Urinary bladder (tissue), 3 donors: ENCODE measurements at regions not wholly inside any gene's neighbourhood (a gene's known extent, or its start where the extent isn't known, plus 50 kb on each side); places are given as distances from the start of the nearest gene placed in this dataset.

Experiments
- DNase-seq: peaks from one replicate; pipeline ENCODE4 v3.0.0-alpha.2; 2015; ENCODE audit errors: extremely low spot score
- H3K27ac ChIP-seq: one replicate; pipeline ENCODE4 v1.5.1; 2013; ENCODE audit warnings: low read depth, mild to moderate bottlenecking, moderate library complexity
- H3K36me3 ChIP-seq: one replicate; pipeline ENCODE4 v1.6.1; 2013; ENCODE audit warnings: mild to moderate bottlenecking, moderate library complexity; ENCODE audit not compliant: insufficient read depth
- H3K4me1 ChIP-seq: one replicate; pipeline ENCODE4 v1.6.1; 2013; ENCODE audit warnings: mild to moderate bottlenecking, moderate library complexity; ENCODE audit not compliant: insufficient read depth
- H3K4me3 ChIP-seq: one replicate; pipeline ENCODE4 v1.5.1; 2013; ENCODE audit warnings: low read depth, low read length
- WGBS: extraction: QIAGEN DNeasy Blood & Tissue Kit; methylation state at CpG from one replicate; pipeline ENCODE4 v1.1.7; 2013; 5-methylcytosine and 5-hydroxymethylcytosine counted together
- donor health status: healthy with polysubstance abuse.
- donor health status: healthy.

DNA sequence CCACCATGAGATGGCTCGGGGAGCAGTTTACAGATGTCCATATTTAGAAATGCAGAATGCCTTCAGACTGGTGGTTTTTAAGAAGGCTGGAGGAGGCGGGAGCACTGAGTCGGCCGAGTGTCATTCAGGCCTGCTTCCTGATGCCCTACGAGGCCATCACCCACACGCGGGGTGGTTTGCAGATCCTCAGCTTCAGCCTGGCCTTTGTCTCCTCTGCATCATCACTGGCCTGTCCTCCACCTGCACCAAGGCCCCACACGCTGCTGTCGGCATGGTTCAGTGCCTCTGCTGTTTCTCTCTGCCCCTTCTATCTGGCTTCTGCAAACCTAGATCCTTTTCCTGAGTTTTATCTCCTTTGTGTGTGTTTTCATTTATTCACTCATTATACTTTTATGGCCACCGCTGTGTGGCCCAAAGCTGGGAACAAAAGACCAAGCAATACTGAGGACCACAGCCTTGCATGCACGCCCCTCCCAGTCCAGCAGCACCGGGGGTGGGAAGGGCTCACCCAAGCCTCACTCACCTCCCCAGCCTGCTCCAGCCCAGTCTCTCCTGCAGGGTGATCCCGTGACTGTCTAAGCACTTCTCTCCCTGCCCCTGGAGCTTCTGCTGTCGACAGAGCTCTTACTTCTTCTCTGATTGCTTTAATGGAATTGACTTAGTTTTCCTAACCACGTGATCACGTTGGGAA lies 240.8 kb downstream of the TEX29 start:
- Histone ChIP-seq H3K27ac (no peak overlapping the region), H3K4me1 (no peaks in the 10 kb centered on the region), H3K4me3 (no peak overlapping the region), H3K36me3 (no peaks in the 10 kb centered on the region)
- 82% methylated on average over 16 of the region's 16 CpGs for WGBS
- no peak for DNase-seq

DNA sequence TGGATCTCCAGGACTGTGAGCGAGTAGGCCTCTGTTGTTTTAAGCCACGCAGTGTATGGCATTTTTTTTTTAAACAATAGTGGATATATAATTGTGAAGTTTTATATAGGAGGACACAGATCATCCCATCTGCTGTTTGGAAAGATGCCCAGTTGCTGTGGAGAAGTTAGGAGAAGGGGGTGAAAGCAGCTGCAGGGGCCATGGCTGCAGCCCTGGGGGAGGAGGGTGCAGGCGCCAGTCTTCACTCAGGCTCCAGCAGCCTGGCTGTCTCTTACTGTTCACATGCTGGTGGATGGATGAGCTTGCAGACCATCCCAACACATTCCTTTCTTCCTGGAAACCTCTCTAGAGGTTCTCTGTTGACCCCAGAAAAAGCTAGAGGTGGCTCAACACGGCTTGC lies 242.3 kb downstream of the TEX29 start:
- DNase-seq: no peak
- Histone ChIP-seq H3K36me3 (no peaks in the 10 kb centered on the region), H3K27ac (no peak overlapping the region), H3K4me3 (no peak overlapping the region), H3K4me1 (no peaks in the 10 kb centered on the region)
- whole genome bisulfite sequencing: 53% methylated on average over 4 of the region's 4 CpGs

DNA sequence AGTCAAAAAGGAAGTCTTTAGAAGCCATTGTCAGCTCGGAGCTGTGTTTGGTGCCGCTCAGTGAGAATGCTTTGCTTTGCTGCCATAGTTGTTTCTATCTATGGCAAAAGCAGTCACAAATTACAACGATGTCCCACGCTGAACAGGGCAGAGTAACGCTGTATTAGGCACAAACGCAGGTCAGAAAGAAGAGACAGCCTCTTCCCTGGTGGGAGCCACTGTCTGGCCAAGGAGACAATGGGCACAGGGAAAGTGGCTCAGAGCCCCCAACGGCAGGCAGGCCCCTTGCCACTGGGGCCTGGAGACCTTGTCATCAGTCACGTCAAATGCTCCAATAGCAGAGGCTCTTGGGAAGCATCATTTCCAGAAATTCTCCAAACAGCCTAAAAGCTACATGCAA lies 244.2 kb downstream of the TEX29 start:
- H3K4me1 ChIP-seq: no peaks in the 10 kb centered on the region
- WGBS: 65% methylated on average over 8 of the region's 8 CpGs
- DNase-seq: no peak

DNA sequence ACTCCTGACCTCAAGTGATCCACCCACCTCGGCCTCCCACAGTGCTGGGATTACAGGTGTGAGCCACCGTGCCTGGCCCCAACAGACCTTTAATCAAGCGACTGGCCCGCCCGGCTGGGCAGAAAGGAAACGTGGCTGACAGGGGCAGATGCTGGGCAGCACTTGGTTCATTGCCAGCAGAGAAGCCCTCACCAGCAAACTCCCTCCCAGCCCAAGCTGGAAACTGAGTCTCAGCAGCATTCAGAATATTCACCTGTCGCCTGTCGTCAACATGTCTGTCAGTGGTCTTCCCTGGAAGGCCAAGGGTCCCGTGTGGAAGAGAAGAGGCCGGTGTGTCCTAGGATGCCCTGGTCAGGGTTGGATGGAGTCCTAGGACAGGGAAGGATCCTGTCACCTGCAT lies 245.0 kb downstream of the TEX29 start:
- DNase-seq: no peak
- 91% methylated on average over 10 of the region's 10 CpGs for WGBS
- no peaks in the 10 kb centered on the region for H3K4me1 ChIP-seq
- no peaks in the 10 kb centered on the region for H3K36me3 ChIP-seq
- no peak overlapping the region for H3K27ac ChIP-seq
- no peak overlapping the region for H3K4me3 ChIP-seq

More for the DNA sequence above, 244.2 kb downstream of the TEX29 start:
- Histone ChIP-seq H3K4me3 (no peak overlapping the region), H3K36me3 (no peaks in the 10 kb centered on the region), H3K27ac (no peak overlapping the region)

DNA sequence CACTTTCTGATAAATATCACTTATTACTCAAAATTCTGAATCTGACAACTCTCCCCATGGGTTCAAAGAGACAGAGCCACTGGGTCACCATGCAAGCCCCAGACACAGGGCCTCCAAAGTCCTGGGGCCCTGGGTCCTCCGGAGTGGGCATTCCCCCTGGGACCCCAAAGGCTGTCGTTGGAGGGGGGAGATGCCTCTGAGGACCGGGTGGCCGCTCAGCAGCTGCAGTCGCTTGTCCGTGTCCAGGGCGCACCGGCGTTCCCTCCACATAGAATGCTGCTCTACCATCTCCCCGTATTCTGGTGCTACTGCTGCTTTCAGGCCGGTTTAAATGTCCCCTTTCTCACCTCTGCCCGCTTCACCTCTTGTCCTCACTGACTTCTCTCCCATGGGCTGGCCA lies 246.1 kb downstream of the TEX29 start:
- DNase-seq: no peak
- H3K27ac ChIP-seq: no peak overlapping the region
- H3K4me1 ChIP-seq: no peaks in the 10 kb centered on the region
- WGBS: 89% methylated on average over 12 of the region's 12 CpGs
- no peaks in the 10 kb centered on the region for H3K36me3 ChIP-seq
- H3K4me3 ChIP-seq: no peak overlapping the region

DNA sequence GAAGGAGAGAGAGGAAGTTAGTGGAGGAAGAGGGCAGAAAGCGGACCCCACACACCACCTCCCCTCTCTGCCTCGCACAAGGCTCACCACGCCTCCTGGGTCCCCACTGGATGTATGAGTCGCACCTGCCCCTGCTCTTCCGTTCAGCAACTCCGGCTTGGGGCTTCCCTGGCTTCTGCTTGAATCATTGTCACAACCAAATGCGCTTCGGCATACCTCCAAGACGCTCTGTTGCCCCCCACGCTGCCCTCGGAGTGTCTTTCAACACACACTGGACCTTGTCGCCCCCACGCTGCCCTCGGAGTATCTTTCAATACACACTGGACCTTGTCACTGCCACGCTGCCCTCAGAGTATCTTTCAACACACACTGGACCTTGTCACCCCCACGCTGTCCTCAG lies 247.2 kb downstream of the TEX29 start:
- WGBS: 92% methylated on average over 16 of the region's 16 CpGs
- DNase-seq: no peak

DNA sequence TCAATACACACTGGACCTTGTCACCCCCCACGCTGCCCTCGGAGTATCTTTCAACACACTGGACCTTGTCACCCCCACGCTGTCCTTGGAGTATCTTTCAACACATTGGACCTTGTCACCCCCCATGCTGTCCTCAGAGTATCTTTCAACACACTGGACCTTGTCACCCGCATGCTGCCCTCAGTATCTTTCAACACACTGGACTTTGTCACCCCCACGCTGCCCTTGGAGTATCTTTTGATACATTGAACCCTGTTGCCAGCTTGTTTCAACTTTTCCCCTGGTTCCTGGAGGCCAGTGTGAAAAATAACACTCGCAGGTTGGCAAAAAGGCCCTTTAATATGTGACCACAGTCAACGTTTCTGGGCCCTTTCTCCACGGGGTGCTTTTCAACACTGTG lies 247.8 kb downstream of the TEX29 start:
- DNase-seq: no peak
- H3K27ac ChIP-seq: no peak overlapping the region
- WGBS: 81% methylated on average over 8 of the region's 8 CpGs
- no peak overlapping the region for H3K4me3 ChIP-seq
- no peaks in the 10 kb centered on the region for H3K36me3 ChIP-seq
- no peaks in the 10 kb centered on the region for H3K4me1 ChIP-seq

More for the DNA sequence above, 247.2 kb downstream of the TEX29 start:
- no peaks in the 10 kb centered on the region for H3K36me3 ChIP-seq
- no peaks in the 10 kb centered on the region for H3K4me1 ChIP-seq
- H3K27ac ChIP-seq: no peak overlapping the region
- no peak overlapping the region for H3K4me3 ChIP-seq

DNA sequence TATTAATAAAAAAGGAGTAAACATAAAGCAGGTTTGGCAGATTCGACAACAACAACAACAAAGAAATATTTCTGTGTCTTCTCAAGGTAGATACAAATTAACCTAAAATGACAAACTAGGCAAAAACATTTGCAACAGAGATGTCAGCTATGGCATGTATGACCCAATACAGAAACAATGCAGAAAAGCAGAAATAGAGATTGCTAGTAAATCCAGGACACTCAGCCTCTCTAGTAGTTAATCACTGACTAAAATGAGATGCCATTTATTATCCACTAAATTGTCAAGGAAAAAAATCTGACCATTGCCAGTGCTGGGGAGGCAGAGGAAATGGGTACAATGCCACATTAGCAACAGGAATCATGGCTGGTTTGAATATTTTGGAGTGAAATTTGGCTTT lies 250.5 kb downstream of the TEX29 start:
- no peak for DNase-seq
- no peaks in the 10 kb centered on the region for H3K4me1 ChIP-seq
- no peaks in the 10 kb centered on the region for H3K36me3 ChIP-seq
- H3K27ac ChIP-seq: no peak overlapping the region
- H3K4me3 ChIP-seq: no peak overlapping the region
- WGBS: 78% methylated on average over 1 of the region's 1 CpG

DNA sequence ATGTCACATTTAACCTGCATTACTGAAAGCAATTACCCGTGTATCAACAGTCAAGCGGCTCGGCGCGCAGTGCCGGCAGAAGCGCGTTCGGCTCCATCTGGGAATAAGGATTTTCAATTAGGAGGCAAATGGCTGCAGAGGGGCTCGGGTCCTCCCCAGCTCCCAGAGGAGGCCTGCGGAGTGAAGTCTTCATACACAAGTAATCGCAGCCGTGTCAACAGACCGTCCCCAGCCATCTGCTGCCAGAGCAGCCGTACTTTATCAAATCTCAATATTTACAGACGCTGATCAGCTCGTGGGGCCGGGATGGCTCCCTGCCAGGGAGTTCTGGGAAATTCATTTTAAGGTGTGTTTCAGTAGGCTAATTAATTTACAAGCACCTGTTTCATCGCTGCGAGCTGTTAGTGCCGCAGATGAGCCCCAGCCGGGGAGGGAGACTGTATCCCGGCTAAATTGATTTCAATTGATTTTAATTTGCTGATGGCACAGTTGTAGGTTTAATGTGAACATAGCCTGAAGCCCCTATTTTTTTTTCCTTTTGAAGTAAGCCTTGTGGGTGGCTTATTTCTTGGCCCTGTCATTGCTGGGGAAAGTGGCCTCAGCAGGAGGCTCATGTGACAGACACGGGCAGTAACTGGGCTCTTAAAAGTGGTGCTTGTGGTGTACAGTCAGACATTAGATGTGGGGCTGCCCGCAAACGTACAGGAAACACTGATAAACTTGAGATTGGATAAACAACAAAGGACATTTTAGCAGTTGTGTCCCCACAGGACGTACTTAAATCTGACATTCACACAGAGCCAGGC lies 252.7 kb downstream of the TEX29 start:
- WGBS: 70% methylated on average over 27 of the region's 27 CpGs
- H3K36me3 ChIP-seq: no peaks in the 10 kb centered on the region

DNA sequence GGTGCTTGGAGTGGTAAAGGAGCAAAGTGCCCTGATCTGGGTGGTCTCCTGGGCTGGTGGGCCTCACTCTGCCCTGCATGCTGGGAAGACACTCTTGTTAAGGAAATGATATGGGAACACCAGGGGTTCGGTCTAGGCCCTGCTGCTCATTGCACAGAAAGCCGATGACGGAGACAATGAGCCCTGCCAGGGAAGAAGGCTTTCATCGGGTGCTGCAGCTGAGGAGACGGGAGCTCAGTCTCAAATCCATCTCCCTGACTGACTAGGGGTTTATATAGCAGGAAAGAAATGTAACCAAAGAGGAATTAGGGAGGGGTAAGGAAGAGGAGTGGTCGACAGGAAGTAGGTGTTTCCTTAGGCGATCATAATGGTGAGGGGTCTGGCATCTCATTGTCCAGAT lies 253.4 kb downstream of the TEX29 start:
- H3K36me3 ChIP-seq: no peaks in the 10 kb centered on the region
- no peak for DNase-seq
- WGBS: 92% methylated on average over 7 of the region's 7 CpGs
- no peak overlapping the region for H3K27ac ChIP-seq
- H3K4me1 ChIP-seq: no peaks in the 10 kb centered on the region
- H3K4me3 ChIP-seq: no peak overlapping the region

More for the DNA sequence above, 252.7 kb downstream of the TEX29 start:
- no peak overlapping the region for H3K4me3 ChIP-seq
- H3K4me1 ChIP-seq: no peaks in the 10 kb centered on the region
- H3K27ac ChIP-seq: no peak overlapping the region
- DNase-seq: no peak

DNA sequence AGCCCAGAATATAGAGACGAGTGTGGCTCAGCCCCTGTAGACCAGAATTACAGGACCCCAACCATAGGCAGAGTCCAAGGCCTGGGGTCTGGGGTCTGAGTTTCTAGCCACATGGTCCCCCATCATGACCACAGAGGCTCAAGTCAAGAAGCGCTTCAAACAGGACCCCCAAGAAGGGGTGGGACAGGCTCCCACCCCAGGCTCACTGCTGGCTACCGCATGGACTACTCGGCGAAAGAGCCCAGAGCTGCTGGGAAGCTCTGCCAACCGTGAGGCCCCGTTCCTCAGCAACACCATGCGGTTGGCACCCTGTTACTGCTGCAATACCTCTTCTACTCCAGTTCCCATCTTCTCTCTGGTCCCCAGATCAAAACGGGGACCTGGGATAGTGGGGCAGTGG lies 254.8 kb downstream of the TEX29 start:
- Histone ChIP-seq H3K4me1 (no peaks in the 10 kb centered on the region), H3K27ac (no peak overlapping the region), H3K36me3 (no peaks in the 10 kb centered on the region), H3K4me3 (no peak overlapping the region)
- 94% methylated on average over 9 of the region's 9 CpGs for WGBS
- DNase-seq: no peak

DNA sequence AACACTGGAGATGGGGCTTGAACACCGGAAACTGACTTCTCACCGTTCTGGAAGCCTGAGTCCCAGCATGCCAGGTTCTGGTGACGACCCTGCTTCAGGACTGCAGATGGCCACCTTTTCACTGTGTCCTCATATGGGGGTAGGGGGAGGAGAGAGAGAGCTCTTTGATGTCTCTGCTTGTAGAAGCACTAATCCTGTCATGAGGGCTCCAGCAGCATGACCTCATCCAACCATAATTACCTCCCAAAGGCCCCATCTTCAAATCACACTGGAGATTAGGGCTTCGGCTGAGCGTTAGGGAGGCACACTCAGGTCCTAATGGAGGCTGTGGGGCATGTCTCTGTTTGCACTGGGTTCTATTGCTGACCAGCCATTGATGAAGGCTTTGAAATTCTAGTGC lies 255.3 kb downstream of the TEX29 start:
- Histone ChIP-seq H3K36me3 (no peaks in the 10 kb centered on the region), H3K4me1 (no peaks in the 10 kb centered on the region), H3K4me3 (no peak overlapping the region), H3K27ac (no peak overlapping the region)
- DNase-seq: no peak
- WGBS: 53% methylated on average over 5 of the region's 5 CpGs

DNA sequence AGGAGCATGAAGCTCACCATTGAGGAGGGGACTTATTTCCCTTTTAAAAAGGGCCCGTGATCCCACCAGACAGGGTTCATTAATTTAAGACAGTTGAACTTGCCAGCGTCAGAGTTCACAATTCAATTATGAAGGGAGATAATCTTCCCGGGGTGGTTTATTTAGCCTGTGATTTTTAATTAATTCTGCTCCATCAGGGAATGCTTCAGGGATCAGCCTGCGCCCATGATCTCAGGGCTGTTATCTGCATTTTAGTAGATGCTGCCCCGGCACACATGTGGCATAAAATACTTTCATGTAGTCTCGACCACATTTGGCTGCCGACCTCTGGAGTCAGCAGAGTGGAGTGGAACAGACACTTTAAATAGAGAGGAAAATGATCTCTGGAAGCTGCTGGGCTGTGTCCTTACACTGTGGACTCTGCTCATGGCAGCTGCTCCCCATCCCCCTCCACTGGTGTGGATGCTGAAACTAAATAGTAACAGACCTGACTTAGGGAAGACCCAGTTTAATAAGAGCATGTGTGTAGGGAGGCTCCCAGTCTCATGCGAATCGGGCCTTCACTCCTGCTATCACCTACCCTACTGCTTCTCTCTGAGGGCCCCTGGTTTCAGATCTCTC lies 256.9 kb downstream of the TEX29 start:
- WGBS: 63% methylated on average over 9 of the region's 9 CpGs
- Histone ChIP-seq H3K27ac (no peak overlapping the region), H3K4me3 (no peak overlapping the region), H3K36me3 (no peaks in the 10 kb centered on the region), H3K4me1 (no peaks in the 10 kb centered on the region)
- no peak for DNase-seq
